Thyroid gland (tissue), 4 donors: ENCODE measurements at regions not wholly inside any gene's neighbourhood (a gene's known extent, or its start where the extent isn't known, plus 50 kb on each side); places are given as distances from the start of the nearest gene placed in this dataset.

Source experiments
- CTCF ChIP-seq, 6 experiments: fragments of 200-600 bp in 3 of 6; fragments of 450-650 bp in 3 of 6; sonication (generic) in 3 of 6; IDR thresholded peaks; one replicate each; pipeline ENCODE4 v1.5.1; 2016 to 2019; ENCODE audit warnings: antibody characterized with exemption in 6 of 6, mild to moderate bottlenecking in 2 of 6, inconsistent platforms in 1 of 6, moderate library complexity in 1 of 6
- POLR2A ChIP-seq, 2 donors: fragments of 450-650 bp; IDR thresholded peaks; one replicate each; pipeline ENCODE4 v1.6.1; 2017; ENCODE audit warnings: antibody characterized with exemption in 2 of 2, mild to moderate bottlenecking in 2 of 2, moderate library complexity in 1 of 2

GRCh38 chr10:31145986-31146385 is 114.3 kb upstream of the ZNF438 start:
- TF ChIP-seq CTCF (IDR thresholded peaks at IDR 0.05) (no peak), POLR2A (IDR thresholded peaks at IDR 0.05) (no peak)
